ENCODE measurements at regions not wholly inside any gene's neighbourhood (a gene's known extent, or its start where the extent isn't known, plus 50 kb on each side); places are given as distances from the start of the nearest gene placed in this dataset.

GRCh38 chr2:217399291-217399690 lies 539.4 kb upstream of the TNP1 start:
- DNase-seq, result no peak

GRCh38 chr2:217398860-217399259 lies 539.0 kb upstream of the TNP1 start:
- no peak for DNase-seq

GRCh38 chr2:217398101-217398500 lies 538.2 kb upstream of the TNP1 start:
- DNase-seq, result no peak

- DNase-seq, result no peak
Measured at GRCh38 chr2:217396586-217396985, 536.7 kb upstream of the TNP1 start.

- no peak for DNase-seq
Measured at GRCh38 chr2:217396165-217396564, 536.3 kb upstream of the TNP1 start.

GRCh38 chr2:217394510-217395351 lies 534.9 kb upstream of the TNP1 start:
- DNase-seq, result no peak

GRCh38 chr2:217393585-217394032 lies 533.7 kb upstream of the TNP1 start:
- DNase-seq, result no peak

- DNase-seq, result no peak
Measured at GRCh38 chr2:217392930-217393584, 533.2 kb upstream of the TNP1 start.

- peak; percentile 1 for DNase-seq
Measured at GRCh38 chr2:217387776-217388387, 528.0 kb upstream of the TNP1 start.

GRCh38 chr2:217386041-217386440 lies 526.2 kb upstream of the TNP1 start:
- DNase-seq, result no peak

- DNase-seq, result no peak
Measured at GRCh38 chr2:217383620-217384019, 523.8 kb upstream of the TNP1 start.

- DNase-seq, result no peak
Measured at GRCh38 chr2:217382794-217383193, 522.9 kb upstream of the TNP1 start.

- DNase-seq, result no peak
Measured at GRCh38 chr2:217379807-217380206, 519.9 kb upstream of the TNP1 start.

- DNase-seq, result no peak
Measured at GRCh38 chr2:217372794-217373193, 512.9 kb upstream of the TNP1 start.

- DNase-seq, result no peak
Measured at GRCh38 chr2:217371781-217372213, 511.9 kb upstream of the TNP1 start.

GRCh38 chr2:217370391-217370790 lies 510.5 kb upstream of the TNP1 start:
- no peak for DNase-seq

- no peak for DNase-seq
Measured at GRCh38 chr2:217367464-217367863, 507.6 kb upstream of the TNP1 start.

GRCh38 chr2:217366966-217367365 lies 507.1 kb upstream of the TNP1 start:
- DNase-seq, result no peak

GRCh38 chr2:217366266-217366895 lies 506.5 kb upstream of the TNP1 start:
- no peak for DNase-seq

- no peak for DNase-seq
Measured at GRCh38 chr2:217365656-217366055, 505.8 kb upstream of the TNP1 start.

GRCh38 chr2:217364224-217364623 lies 504.4 kb upstream of the TNP1 start:
- DNase-seq, result no peak

- no peak for DNase-seq
Measured at GRCh38 chr2:217363470-217363869, 503.6 kb upstream of the TNP1 start.

GRCh38 chr2:217362710-217363109 lies 502.8 kb upstream of the TNP1 start:
- DNase-seq, result no peak

All from SHP77 treated with DMSO at 0.1 percent for 48 hours (cell line).